OCI-LY1 (cell line): ENCODE measurements at regions not wholly inside any gene's neighbourhood (a gene's known extent, or its start where the extent isn't known, plus 50 kb on each side); places are given as distances from the start of the nearest gene placed in this dataset.

ENCODE experiments used
- H2AFZ ChIP-seq: fragments of 200-600 bp; sonication (generic), shearing (Covaris generic); 2 replicates; pipeline ENCODE4 v1.6.0; 2014; ENCODE audit warnings: antibody characterized with exemption, mild to moderate bottlenecking, low read length
- H3F3A ChIP-seq: fragments of 200-600 bp; sonication (generic), shearing (Covaris generic); 2 replicates; pipeline ENCODE4 v1.6.0; 2014; ENCODE audit warnings: mild to moderate bottlenecking, antibody characterized with exemption, low read length, moderate library complexity; ENCODE audit not compliant: insufficient read depth
- H3K27ac ChIP-seq: fragments of 200-600 bp; sonication (generic); 2 replicates; pipeline ENCODE4 v1.5.1; 2014; ENCODE audit warnings: low read length, mixed run types, mild to moderate bottlenecking, low read depth; ENCODE audit not compliant: poor library complexity, severe bottlenecking
- H3K27me3 ChIP-seq: fragments of 200-600 bp; sonication (generic); 2 replicates; pipeline ENCODE4 v1.6.0; 2014; ENCODE audit warnings: antibody characterized with exemption, mild to moderate bottlenecking, low read length, moderate library complexity; ENCODE audit not compliant: insufficient read depth
- H3K36me3 ChIP-seq: fragments of 200-600 bp; sonication (generic); 2 replicates; pipeline ENCODE4 v1.6.1; 2014; ENCODE audit warnings: mild to moderate bottlenecking, antibody characterized with exemption, low read length, moderate library complexity, mixed read lengths; ENCODE audit not compliant: insufficient read depth
- H3K4me1 ChIP-seq: fragments of 200-600 bp; sonication (generic); 2 replicates; pipeline ENCODE4 v1.5.1; 2014; ENCODE audit warnings: mild to moderate bottlenecking, low read length, moderate library complexity; ENCODE audit not compliant: insufficient read depth, severe bottlenecking
- H3K4me2 ChIP-seq: fragments of 200-600 bp; sonication (generic), shearing (Covaris generic); 2 replicates; pipeline ENCODE4 v1.6.1; 2014; ENCODE audit warnings: low read length
- H3K4me3 ChIP-seq: fragments of 200-600 bp; sonication (generic); 2 replicates; pipeline ENCODE4 v1.5.1; 2014; ENCODE audit warnings: low read length, low read depth, mild to moderate bottlenecking, mixed read lengths; ENCODE audit not compliant: poor library complexity, severe bottlenecking
- H3K79me2 ChIP-seq: fragments of 200-600 bp; shearing (Covaris generic); 2 replicates; pipeline ENCODE4 v1.6.1; 2016; ENCODE audit warnings: mixed run types, low read length, mixed read lengths; ENCODE audit not compliant: insufficient read depth
- H3K9ac ChIP-seq: fragments of 200-600 bp; sonication (generic), shearing (Covaris generic); 2 replicates; pipeline ENCODE4 v1.6.1; 2014; ENCODE audit warnings: mild to moderate bottlenecking, low read length, mixed read lengths
- H3K9me2 ChIP-seq: fragments of 200-600 bp; sonication (generic), shearing (Covaris generic); 2 replicates; pipeline ENCODE4 v1.6.1; 2014; ENCODE audit warnings: low read depth, mild to moderate bottlenecking, low read length, mixed read lengths
- H3K9me3 ChIP-seq: fragments of 200-600 bp; shearing (Covaris generic); 2 replicates; pipeline ENCODE4 v1.6.1; 2014; ENCODE audit warnings: low read length, mixed read lengths
- H4K20me1 ChIP-seq: fragments of 200-600 bp; sonication (generic), shearing (Covaris generic); 2 replicates; pipeline ENCODE4 v1.6.0; 2016; ENCODE audit warnings: mild to moderate bottlenecking, low read length; ENCODE audit not compliant: insufficient read depth
- CTCF ChIP-seq: fragments of 200-600 bp; sonication (generic), shearing (Covaris generic); IDR thresholded peaks from 2 replicates; pipeline ENCODE4 v1.5.1; 2017; ENCODE audit warnings: mild to moderate bottlenecking, antibody characterized with exemption, low read length, moderate library complexity, mixed read lengths
- EZH2 ChIP-seq: fragments of 200-600 bp; sonication (generic), shearing (Covaris generic); IDR thresholded peaks from 2 replicates; pipeline ENCODE4 v1.8.0; 2017; ENCODE audit warnings: borderline replicate concordance, mixed run types, mild to moderate bottlenecking, antibody characterized with exemption, low read length, moderate library complexity, mixed read lengths

- H3K27ac ChIP-seq, result no peak overlapping the region
- no peak overlapping the region for H2AFZ ChIP-seq
- H3K9me2 ChIP-seq, result no peaks in the 10 kb centered on the region
- H3K4me3 ChIP-seq, result no peak overlapping the region
- H4K20me1 ChIP-seq, result no peaks in the 10 kb centered on the region
- no peaks in the 10 kb centered on the region for H3K9me3 ChIP-seq
- H3K4me1 ChIP-seq, result no peaks in the 10 kb centered on the region
- no peak overlapping the region for H3K4me2 ChIP-seq
- H3K36me3 ChIP-seq, result no peaks in the 10 kb centered on the region
- no peaks in the 10 kb centered on the region for H3K27me3 ChIP-seq
- TF ChIP-seq CTCF (no peak), EZH2 (no peak)
- H3K9ac ChIP-seq, result no peak overlapping the region
- H3F3A ChIP-seq, result no peaks in the 10 kb centered on the region
- no peaks in the 10 kb centered on the region for H3K79me2 ChIP-seq
Observed at GRCh38 chr4:42265782-42266602, 113.5 kb upstream of the BEND4 start.

GRCh38 chr4:42267724-42268123 is 115.3 kb upstream of the BEND4 start:
- no peaks in the 10 kb centered on the region for H3K9me2 ChIP-seq
- no peak for TF ChIP-seq CTCF
- TF ChIP-seq EZH2, result no peak
- no peaks in the 10 kb centered on the region for H3F3A ChIP-seq

GRCh38 chr4:42268824-42269223 is 116.4 kb upstream of the BEND4 start:
- Histone ChIP-seq H3K27ac (no peak overlapping the region), H3K27me3 (no peaks in the 10 kb centered on the region), H3F3A (no peaks in the 10 kb centered on the region), H3K9me3 (no peaks in the 10 kb centered on the region), H3K9me2 (no peaks in the 10 kb centered on the region), H3K79me2 (no peaks in the 10 kb centered on the region), H3K4me1 (no peaks in the 10 kb centered on the region), H2AFZ (no peak overlapping the region), H3K4me3 (no peak overlapping the region), H3K9ac (no peak overlapping the region), H3K36me3 (no peaks in the 10 kb centered on the region), H4K20me1 (no peaks in the 10 kb centered on the region), H3K4me2 (no peak overlapping the region)
- no peak for TF ChIP-seq EZH2
- no peak for TF ChIP-seq CTCF

More at GRCh38 chr4:42267724-42268123, 115.3 kb upstream of the BEND4 start:
- Histone ChIP-seq H3K27ac (no peak overlapping the region), H3K79me2 (no peaks in the 10 kb centered on the region), H3K9ac (no peak overlapping the region), H3K27me3 (no peaks in the 10 kb centered on the region), H3K4me1 (no peaks in the 10 kb centered on the region), H4K20me1 (no peaks in the 10 kb centered on the region), H3K36me3 (no peaks in the 10 kb centered on the region), H3K4me2 (no peak overlapping the region), H3K9me3 (no peaks in the 10 kb centered on the region), H3K4me3 (no peak overlapping the region), H2AFZ (no peak overlapping the region)
